Thyroid gland (tissue), 4 donors: ENCODE measurements at regions not wholly inside any gene's neighbourhood (a gene's known extent, or its start where the extent isn't known, plus 50 kb on each side); places are given as distances from the start of the nearest gene placed in this dataset.

Source experiments
- POLR2A ChIP-seq, 2 donors: fragments of 450-650 bp; IDR thresholded peaks; one replicate each; pipeline ENCODE4 v1.6.1; 2017; ENCODE audit warnings: antibody characterized with exemption in 2 of 2, mild to moderate bottlenecking in 2 of 2, moderate library complexity in 1 of 2
- TF ChIP-seq, protein P1 (sequence below), 6 experiments: fragments of 200-600 bp in 3 of 6; fragments of 450-650 bp in 3 of 6; sonication (generic) in 3 of 6; IDR thresholded peaks; one replicate each; pipeline ENCODE4 v1.5.1; 2016 to 2019; ENCODE audit warnings: antibody characterized with exemption in 6 of 6, mild to moderate bottlenecking in 2 of 6, inconsistent platforms in 1 of 6, moderate library complexity in 1 of 6

GRCh38 chr6:84309336-84309735 is 81.9 kb upstream of the CEP162 start:
- TF ChIP-seq POLR2A (IDR thresholded peaks at IDR 0.05): no peak
- TF ChIP-seq, protein P1, sequence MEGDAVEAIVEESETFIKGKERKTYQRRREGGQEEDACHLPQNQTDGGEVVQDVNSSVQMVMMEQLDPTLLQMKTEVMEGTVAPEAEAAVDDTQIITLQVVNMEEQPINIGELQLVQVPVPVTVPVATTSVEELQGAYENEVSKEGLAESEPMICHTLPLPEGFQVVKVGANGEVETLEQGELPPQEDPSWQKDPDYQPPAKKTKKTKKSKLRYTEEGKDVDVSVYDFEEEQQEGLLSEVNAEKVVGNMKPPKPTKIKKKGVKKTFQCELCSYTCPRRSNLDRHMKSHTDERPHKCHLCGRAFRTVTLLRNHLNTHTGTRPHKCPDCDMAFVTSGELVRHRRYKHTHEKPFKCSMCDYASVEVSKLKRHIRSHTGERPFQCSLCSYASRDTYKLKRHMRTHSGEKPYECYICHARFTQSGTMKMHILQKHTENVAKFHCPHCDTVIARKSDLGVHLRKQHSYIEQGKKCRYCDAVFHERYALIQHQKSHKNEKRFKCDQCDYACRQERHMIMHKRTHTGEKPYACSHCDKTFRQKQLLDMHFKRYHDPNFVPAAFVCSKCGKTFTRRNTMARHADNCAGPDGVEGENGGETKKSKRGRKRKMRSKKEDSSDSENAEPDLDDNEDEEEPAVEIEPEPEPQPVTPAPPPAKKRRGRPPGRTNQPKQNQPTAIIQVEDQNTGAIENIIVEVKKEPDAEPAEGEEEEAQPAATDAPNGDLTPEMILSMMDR (IDR thresholded peaks at IDR 0.05): no peak
